ENCODE measurements at regions not wholly inside any gene's neighbourhood (a gene's known extent, or its start where the extent isn't known, plus 50 kb on each side); places are given as distances from the start of the nearest gene placed in this dataset.

DNA sequence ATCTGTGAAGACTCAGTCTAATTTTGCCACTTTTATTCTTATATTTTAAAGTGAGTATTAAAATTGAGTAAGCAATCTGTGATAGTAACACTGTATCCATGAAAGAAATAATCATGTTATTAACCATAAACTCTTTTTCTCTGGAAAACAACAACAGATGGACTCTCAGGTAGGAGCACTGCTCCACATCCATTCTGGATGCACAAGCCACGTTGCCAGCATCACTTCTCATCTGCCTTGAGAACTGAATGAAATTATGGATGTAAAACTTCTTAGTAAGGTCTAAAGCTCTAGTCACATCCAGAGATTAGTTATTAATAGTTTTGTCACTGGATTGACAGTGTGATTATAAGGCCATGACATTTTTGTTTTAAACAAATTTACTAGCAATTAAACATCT is 489.1 kb upstream of the SYT1 start:
- TF ChIP-seq, protein P1, sequence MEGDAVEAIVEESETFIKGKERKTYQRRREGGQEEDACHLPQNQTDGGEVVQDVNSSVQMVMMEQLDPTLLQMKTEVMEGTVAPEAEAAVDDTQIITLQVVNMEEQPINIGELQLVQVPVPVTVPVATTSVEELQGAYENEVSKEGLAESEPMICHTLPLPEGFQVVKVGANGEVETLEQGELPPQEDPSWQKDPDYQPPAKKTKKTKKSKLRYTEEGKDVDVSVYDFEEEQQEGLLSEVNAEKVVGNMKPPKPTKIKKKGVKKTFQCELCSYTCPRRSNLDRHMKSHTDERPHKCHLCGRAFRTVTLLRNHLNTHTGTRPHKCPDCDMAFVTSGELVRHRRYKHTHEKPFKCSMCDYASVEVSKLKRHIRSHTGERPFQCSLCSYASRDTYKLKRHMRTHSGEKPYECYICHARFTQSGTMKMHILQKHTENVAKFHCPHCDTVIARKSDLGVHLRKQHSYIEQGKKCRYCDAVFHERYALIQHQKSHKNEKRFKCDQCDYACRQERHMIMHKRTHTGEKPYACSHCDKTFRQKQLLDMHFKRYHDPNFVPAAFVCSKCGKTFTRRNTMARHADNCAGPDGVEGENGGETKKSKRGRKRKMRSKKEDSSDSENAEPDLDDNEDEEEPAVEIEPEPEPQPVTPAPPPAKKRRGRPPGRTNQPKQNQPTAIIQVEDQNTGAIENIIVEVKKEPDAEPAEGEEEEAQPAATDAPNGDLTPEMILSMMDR (IDR thresholded peaks at IDR 0.05; ENCODE audit: poor library complexity) = no peak
- TF ChIP-seq EZH2 (IDR thresholded peaks at IDR 0.05; ENCODE audit: borderline replicate concordance) = no peak

Measured in hepatocyte (in vitro differentiated cells).